CD14-positive monocyte (primary cell): ENCODE measurements at regions not wholly inside any gene's neighbourhood (a gene's known extent, or its start where the extent isn't known, plus 50 kb on each side); places are given as distances from the start of the nearest gene placed in this dataset. TPM values are rescaled to one million over a fixed set of nuclear protein-coding genes. Genes with fewer than 3 reads are reported as not detected.

Source experiments
- DNase-seq, 3 donors: peaks; one replicate each; pipeline ENCODE4 v3.0.0-alpha.2; 2011 to 2022
- H2AFZ ChIP-seq: 2 replicates; pipeline ENCODE4 v1.6.0; 2012; ENCODE audit warnings: mild to moderate bottlenecking, low read depth, low read length, inconsistent platforms; ENCODE audit not compliant: insufficient read depth, poor library complexity, severe bottlenecking
- H3K27ac ChIP-seq, 2 donors: 1 replicate in 1 of 2; 2 replicates in 1 of 2; pipeline ENCODE4 v1.5.1; 2012 to 2013; ENCODE audit warnings: low read length in 2 of 2, control low read depth in 1 of 2, inconsistent platforms in 1 of 2, low read depth in 1 of 2, mild to moderate bottlenecking in 1 of 2
- H3K27me3 ChIP-seq, 2 donors: one replicate each; pipeline versions ENCODE4 v1.6.0 to v1.6.1; 2011 to 2013; ENCODE audit warnings: low read length in 2 of 2; ENCODE audit not compliant: control insufficient read depth in 2 of 2, insufficient read depth in 2 of 2
- H3K36me3 ChIP-seq, 2 donors: replicated peaks in 1 of 2; 1 replicate in 1 of 2; 2 replicates in 1 of 2; pipeline versions ENCODE4 v1.5.1 to v1.6.1; 2012 to 2013; ENCODE audit warnings: low read length in 2 of 2, control low read depth in 1 of 2, inconsistent platforms in 1 of 2, mild to moderate bottlenecking in 1 of 2; ENCODE audit not compliant: insufficient read depth in 2 of 2, control insufficient read depth in 1 of 2
- H3K4me1 ChIP-seq, 2 donors: 1 replicate in 1 of 2; 2 replicates in 1 of 2; pipeline versions ENCODE4 v1.5.1 to v1.6.1; 2012 to 2013; ENCODE audit warnings: low read length in 2 of 2, control low read depth in 1 of 2, inconsistent platforms in 1 of 2, mild to moderate bottlenecking in 1 of 2, moderate library complexity in 1 of 2; ENCODE audit not compliant: insufficient read depth in 2 of 2, control insufficient read depth in 1 of 2
- H3K4me2 ChIP-seq: replicated peaks from 2 replicates; pipeline ENCODE3; 2012; ENCODE audit warnings: low read length, moderate library complexity, mild to moderate bottlenecking; ENCODE audit not compliant: poor library complexity, severe bottlenecking; ENCODE audit errors: extremely low read depth
- H3K4me3 ChIP-seq, 3 experiments: fragments of 200-600 bp in 1 of 3; sonication (generic) in 1 of 3; replicated peaks in 1 of 3; 1 replicate in 2 of 3; 2 replicates in 1 of 3; pipeline ENCODE4 v1.5.1; 2011 to 2013; ENCODE audit warnings: low read length in 3 of 3, mild to moderate bottlenecking in 3 of 3, control low read depth in 2 of 3, low read depth in 2 of 3, inconsistent platforms in 1 of 3, moderate library complexity in 1 of 3
- H3K79me2 ChIP-seq: 2 replicates; pipeline ENCODE4 v1.6.0; 2012; ENCODE audit warnings: mild to moderate bottlenecking, control low read depth, inconsistent platforms, low read length, moderate library complexity; ENCODE audit not compliant: insufficient read depth
- H3K9ac ChIP-seq: 2 replicates; pipeline ENCODE4 v1.6.0; 2017; ENCODE audit warnings: low read length, mild to moderate bottlenecking; ENCODE audit not compliant: insufficient read depth, poor library complexity, severe bottlenecking
- H3K9me3 ChIP-seq, 2 donors: replicated peaks in 1 of 2; 1 replicate in 1 of 2; 2 replicates in 1 of 2; pipeline versions ENCODE4 v1.5.1 to v1.6.1; 2012 to 2013; ENCODE audit warnings: low read length in 2 of 2, control low read depth in 1 of 2; ENCODE audit not compliant: control insufficient read depth in 1 of 2, insufficient read depth in 1 of 2
- H4K20me1 ChIP-seq: 2 replicates; pipeline ENCODE4 v1.6.0; 2012; ENCODE audit warnings: mild to moderate bottlenecking, low read length, control low read depth, moderate library complexity; ENCODE audit not compliant: insufficient read depth
- H3K27ac Mint-ChIP-seq, 7 donors: one replicate each; pipeline ENCODE4 v1.8.0; 2020; ENCODE audit warnings: mild to moderate bottlenecking in 7 of 7, mixed read lengths in 7 of 7, moderate library complexity in 6 of 7, inconsistent platforms in 2 of 7
- H3K27me3 Mint-ChIP-seq, 3 donors: one replicate each; pipeline ENCODE4 v1.8.0; 2021 to 2022; ENCODE audit warnings: low read depth in 3 of 3, mild to moderate bottlenecking in 3 of 3, mixed read lengths in 3 of 3, moderate library complexity in 3 of 3, inconsistent platforms in 1 of 3
- H3K36me3 Mint-ChIP-seq, 2 donors: one replicate each; pipeline ENCODE4 v1.8.0; 2020; ENCODE audit warnings: mixed read lengths in 2 of 2, inconsistent platforms in 1 of 2, mild to moderate bottlenecking in 1 of 2
- H3K4me1 Mint-ChIP-seq: one replicate; pipeline ENCODE4 v1.8.0; 2020; ENCODE audit warnings: mild to moderate bottlenecking, mixed read lengths
- H3K4me3 Mint-ChIP-seq, 2 donors: one replicate each; pipeline ENCODE4 v1.8.0; 2020; ENCODE audit warnings: mild to moderate bottlenecking in 2 of 2, mixed read lengths in 2 of 2, moderate library complexity in 1 of 2
- H3K9me3 Mint-ChIP-seq, 7 donors: one replicate each; pipeline ENCODE4 v1.8.0; 2020 to 2022; ENCODE audit warnings: mixed read lengths in 7 of 7, mild to moderate bottlenecking in 6 of 7, moderate library complexity in 6 of 7, inconsistent platforms in 2 of 7
- WGBS: methylation state at CpG from one replicate; pipeline ENCODE4 v1.1.5; 2013; ENCODE audit warnings: missing lambda C conversion rate; ENCODE audit not compliant: insufficient coverage; 5-methylcytosine and 5-hydroxymethylcytosine counted together
- intact Hi-C, 2 donors: fragments of 100-400 bp; cut with micrococcal nuclease; formaldehyde crosslinking; loops; one replicate each; pipeline versions ENCODE4 v1.15.0 to v1.15.1; 2023
- small RNA-seq: library from RNA; depleted of rRNA; stranded (forward); fragments of <200 nt; gene quantifications from one replicate; pipeline ENCODE3, GENCODE V24; 2012; ENCODE audit warnings: low read depth; ENCODE audit not compliant: insufficient read length
- TF ChIP-seq, protein P1 (sequence below): fragments of 200-600 bp; IDR thresholded peaks from one replicate; pipeline ENCODE4 v1.8.0; 2022; ENCODE audit warnings: antibody characterized with exemption, mild to moderate bottlenecking

DNA sequence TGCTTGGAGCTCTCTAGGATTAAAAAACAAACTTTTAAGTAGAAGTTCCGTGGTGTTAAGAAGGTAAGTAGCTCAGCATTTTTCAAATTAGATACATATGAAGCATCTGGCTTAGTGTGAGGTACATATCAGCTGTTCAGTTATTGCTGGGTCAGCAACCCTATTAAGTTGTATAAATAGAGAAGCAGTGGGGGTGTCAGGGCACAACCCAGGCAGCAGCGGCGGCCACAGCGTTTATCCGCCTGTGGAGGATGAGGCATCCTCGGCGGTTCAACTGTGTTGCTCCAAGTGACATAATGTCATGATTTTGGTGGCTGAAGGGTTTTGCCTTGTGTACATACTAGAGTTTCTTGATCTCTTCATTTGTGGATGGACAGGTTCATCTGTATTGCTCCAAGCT lies 54.6 kb upstream of the KIF5B start:
- no peaks in the 10 kb centered on the region for H3K27me3 ChIP-seq
- H3K4me1 ChIP-seq, result peaks cover 4 to 5% of the 10 kb centered on the region in 2 donors
- no peaks in the 10 kb centered on the region for H3K79me2 ChIP-seq
- H3K9me3 ChIP-seq, result peaks cover 4 to 13% of the 10 kb centered on the region in 2 donors
- no peak for DNase-seq
- no peak overlapping the region for H3K27ac ChIP-seq
- peaks cover 3 to 25% (median 19%) of the 10 kb centered on the region in 7 donors for H3K9me3 Mint-ChIP-seq
- intact Hi-C loops, result no loop called here
- peaks cover 9% of the 10 kb centered on the region for H3K4me1 Mint-ChIP-seq
- H2AFZ ChIP-seq, result no peak overlapping the region
- H3K36me3 Mint-ChIP-seq, result no peaks in the 10 kb centered on the region
- H3K36me3 ChIP-seq, result no peaks in the 10 kb centered on the region
- H3K27ac Mint-ChIP-seq, result no peak overlapping the region
- no peak overlapping the region for H3K4me3 ChIP-seq
- no peaks in the 10 kb centered on the region for H4K20me1 ChIP-seq
- TF ChIP-seq, protein P1, sequence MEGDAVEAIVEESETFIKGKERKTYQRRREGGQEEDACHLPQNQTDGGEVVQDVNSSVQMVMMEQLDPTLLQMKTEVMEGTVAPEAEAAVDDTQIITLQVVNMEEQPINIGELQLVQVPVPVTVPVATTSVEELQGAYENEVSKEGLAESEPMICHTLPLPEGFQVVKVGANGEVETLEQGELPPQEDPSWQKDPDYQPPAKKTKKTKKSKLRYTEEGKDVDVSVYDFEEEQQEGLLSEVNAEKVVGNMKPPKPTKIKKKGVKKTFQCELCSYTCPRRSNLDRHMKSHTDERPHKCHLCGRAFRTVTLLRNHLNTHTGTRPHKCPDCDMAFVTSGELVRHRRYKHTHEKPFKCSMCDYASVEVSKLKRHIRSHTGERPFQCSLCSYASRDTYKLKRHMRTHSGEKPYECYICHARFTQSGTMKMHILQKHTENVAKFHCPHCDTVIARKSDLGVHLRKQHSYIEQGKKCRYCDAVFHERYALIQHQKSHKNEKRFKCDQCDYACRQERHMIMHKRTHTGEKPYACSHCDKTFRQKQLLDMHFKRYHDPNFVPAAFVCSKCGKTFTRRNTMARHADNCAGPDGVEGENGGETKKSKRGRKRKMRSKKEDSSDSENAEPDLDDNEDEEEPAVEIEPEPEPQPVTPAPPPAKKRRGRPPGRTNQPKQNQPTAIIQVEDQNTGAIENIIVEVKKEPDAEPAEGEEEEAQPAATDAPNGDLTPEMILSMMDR, result no peak
- no peak overlapping the region for H3K4me3 Mint-ChIP-seq
- no peak overlapping the region for H3K4me2 ChIP-seq
- H3K27me3 Mint-ChIP-seq, result peaks cover 2 to 5% (median 4%) of the 10 kb centered on the region in 3 donors
- H3K9ac ChIP-seq, result no peak overlapping the region
- WGBS, result 98% methylated on average over 6 of the region's 7 CpGs

DNA sequence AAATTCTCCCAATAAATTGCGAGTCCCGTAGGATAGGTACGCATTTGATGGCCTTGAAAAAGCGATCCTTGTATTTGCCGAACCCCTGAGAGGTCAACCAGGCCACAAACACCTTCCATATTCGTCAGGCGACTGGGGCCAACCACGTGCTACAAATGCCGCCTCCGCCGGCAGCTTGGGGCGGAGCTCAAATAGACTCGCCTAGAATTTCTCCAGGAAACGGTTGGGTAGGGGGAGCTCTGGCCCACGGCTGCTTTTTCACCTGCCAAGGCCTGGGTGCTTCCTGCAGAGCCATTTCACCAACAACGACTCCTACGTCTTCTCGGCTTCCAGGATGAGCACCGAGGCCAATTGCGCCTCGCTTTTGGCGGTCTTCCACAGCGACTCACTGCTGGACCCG lies 53.4 kb upstream of the KIF5B start:
- H3K4me3 Mint-ChIP-seq, result no peak overlapping the region
- intact Hi-C loops, result no loop called here
- H3K79me2 ChIP-seq, result no peaks in the 10 kb centered on the region
- no peaks in the 10 kb centered on the region for H3K27me3 ChIP-seq
- peaks cover 9% of the 10 kb centered on the region for H3K4me1 Mint-ChIP-seq
- H3K4me2 ChIP-seq, result no peak overlapping the region
- no peak overlapping the region for H3K4me3 ChIP-seq
- no peak overlapping the region for H3K27ac Mint-ChIP-seq
- no peak for DNase-seq
- 94% methylated on average over 21 of the region's 24 CpGs for WGBS
- H3K27me3 Mint-ChIP-seq, result peaks cover 4 to 5% (median 4%) of the 10 kb centered on the region in 3 donors
- no peaks in the 10 kb centered on the region for H4K20me1 ChIP-seq
- H3K36me3 ChIP-seq, result no peaks in the 10 kb centered on the region
- H3K4me1 ChIP-seq, result peaks cover 4 to 5% of the 10 kb centered on the region in 2 donors
- no peaks in the 10 kb centered on the region for H3K36me3 Mint-ChIP-seq
- no peak overlapping the region for H3K27ac ChIP-seq
- H3K9ac ChIP-seq, result no peak overlapping the region
- peaks cover 0 to 15% (median 10%) of the 10 kb centered on the region in 7 donors for H3K9me3 Mint-ChIP-seq
- peaks cover 0 to 10% of the 10 kb centered on the region in 2 donors for H3K9me3 ChIP-seq
- no peak overlapping the region for H2AFZ ChIP-seq
- TF ChIP-seq, protein P1, result no peak

Small RNAs in the stretch of these regions (small RNA-seq; reads per million reads assigned to genes)
- not detected for gene AL161932.1
- not detected for gene RNU7-22P
